ENCODE measurements at regions not wholly inside any gene's neighbourhood (a gene's known extent, or its start where the extent isn't known, plus 50 kb on each side); places are given as distances from the start of the nearest gene placed in this dataset.
A peak's percentile ranks its signal among the peaks of the same experiment; 100 is the strongest.
"Not testable (repeated sequence)": the region's sequence is repeated elsewhere in the genome, so short reads cannot be mapped to it uniquely, and the experiment has no call there.

GRCh38 chr12:42030588-42030987 is 114.1 kb downstream of the GXYLT1 start:
- H3K27ac ChIP-seq: no peak overlapping the region
- CTCF ChIA-PET: no interaction called here
- no peak for DNase-seq (ENCODE audit: low spot score)
- POLR2A ChIA-PET (ENCODE audit: low non-redundant PET): no interaction called here
- no peak for TF ChIP-seq CTCF (conservative IDR thresholded peaks at IDR 0.05; ENCODE audit: low read depth)

GRCh38 chr12:42027546-42027945 is 117.1 kb downstream of the GXYLT1 start:
- ChIA-PET CTCF (interaction anchor here (0.6 kb wide), 1 partner anchor 737 kb away, joined by 3 read pairs; no protein-coding TSS in a partner anchor), POLR2A (ENCODE audit: low non-redundant PET) (no interaction called here)
- no peak for TF ChIP-seq CTCF (conservative IDR thresholded peaks at IDR 0.05; ENCODE audit: low read depth)
- H3K27ac ChIP-seq: no peak overlapping the region
- DNase-seq (ENCODE audit: low spot score): no peak

GRCh38 chr12:42024495-42024830 is 120.2 kb downstream of the GXYLT1 start:
- ChIA-PET POLR2A (ENCODE audit: low non-redundant PET) (no interaction called here), CTCF (interaction anchor here (0.6 to 1.7 kb wide), 12 partner anchors 29 to 1644 kb away, joined by 3 to 11 read pairs (median 4); no protein-coding TSS in a partner anchor)
- DNase-seq (ENCODE audit: low spot score): no peak
- peak; percentile 56 for TF ChIP-seq CTCF (conservative IDR thresholded peaks at IDR 0.05; ENCODE audit: low read depth)
- no peak overlapping the region for H3K27ac ChIP-seq

- TF ChIP-seq CTCF (conservative IDR thresholded peaks at IDR 0.05; ENCODE audit: low read depth): peak; percentile 91
- POLR2A ChIA-PET (ENCODE audit: low non-redundant PET): no interaction called here
- CTCF ChIA-PET: interaction anchor here (0.6 to 1.7 kb wide), 16 partner anchors 11 to 1257 kb away, joined by 3 to 11 read pairs (median 4); no protein-coding TSS in a partner anchor
- H3K27ac ChIP-seq: no peak overlapping the region
- peak; percentile 66 for DNase-seq (ENCODE audit: low spot score)
These were observed 120.8 kb downstream of the GXYLT1 start for GRCh38 chr12:42023733-42024494.

GRCh38 chr12:42021937-42022336 is 122.7 kb downstream of the GXYLT1 start:
- CTCF ChIA-PET: interaction anchor here (0.6 to 1.0 kb wide), 2 partner anchors 254 to 758 kb away, joined by 3 read pairs; no protein-coding TSS in a partner anchor

GRCh38 chr12:42021469-42021868 is 123.2 kb downstream of the GXYLT1 start:
- DNase-seq (ENCODE audit: low spot score): no peak
- POLR2A ChIA-PET (ENCODE audit: low non-redundant PET): no interaction called here
- CTCF ChIA-PET: interaction anchor here (0.6 to 1.0 kb wide), 2 partner anchors 253 to 757 kb away, joined by 3 read pairs; no protein-coding TSS in a partner anchor
- H3K27ac ChIP-seq: no peak overlapping the region
- no peak for TF ChIP-seq CTCF (conservative IDR thresholded peaks at IDR 0.05; ENCODE audit: low read depth)

More at GRCh38 chr12:42021937-42022336, 122.7 kb downstream of the GXYLT1 start:
- DNase-seq (ENCODE audit: low spot score); H3K27ac ChIP-seq; POLR2A ChIA-PET (ENCODE audit: low non-redundant PET): not testable (repeated sequence)

GRCh38 chr12:42020226-42020625 is 124.4 kb downstream of the GXYLT1 start:
- ChIA-PET CTCF (no interaction called here), POLR2A (ENCODE audit: low non-redundant PET) (no interaction called here)
- no peak for TF ChIP-seq CTCF (conservative IDR thresholded peaks at IDR 0.05; ENCODE audit: low read depth)
- no peak overlapping the region for H3K27ac ChIP-seq
- no peak for DNase-seq (ENCODE audit: low spot score)
